ENCODE measurements at regions not wholly inside any gene's neighbourhood (a gene's known extent, or its start where the extent isn't known, plus 50 kb on each side); places are given as distances from the start of the nearest gene placed in this dataset.

DNA sequence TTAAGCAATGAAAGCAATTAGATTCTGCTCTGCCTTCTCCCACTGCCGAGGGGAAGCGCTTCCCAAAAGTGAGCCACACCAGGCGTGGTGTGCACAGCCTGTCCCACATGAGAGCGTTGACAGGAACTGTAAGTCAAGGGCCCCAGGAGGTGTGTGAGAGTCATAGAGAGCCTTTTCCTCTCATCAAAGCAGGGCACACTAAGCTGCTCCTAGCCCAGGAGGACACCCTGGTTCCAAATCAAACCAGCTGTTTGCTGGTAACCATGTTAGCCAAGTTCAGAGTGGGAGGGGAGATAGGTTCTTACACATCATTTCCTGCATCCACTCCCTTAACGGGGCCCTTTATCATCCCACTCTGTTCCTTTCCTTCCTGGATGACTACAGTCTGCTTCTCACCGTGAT lies 98.3 kb downstream of the SPTSSA start:
- TF ChIP-seq EZH2 (IDR thresholded peaks at IDR 0.05), result no peak
- TF ChIP-seq, protein P1, sequence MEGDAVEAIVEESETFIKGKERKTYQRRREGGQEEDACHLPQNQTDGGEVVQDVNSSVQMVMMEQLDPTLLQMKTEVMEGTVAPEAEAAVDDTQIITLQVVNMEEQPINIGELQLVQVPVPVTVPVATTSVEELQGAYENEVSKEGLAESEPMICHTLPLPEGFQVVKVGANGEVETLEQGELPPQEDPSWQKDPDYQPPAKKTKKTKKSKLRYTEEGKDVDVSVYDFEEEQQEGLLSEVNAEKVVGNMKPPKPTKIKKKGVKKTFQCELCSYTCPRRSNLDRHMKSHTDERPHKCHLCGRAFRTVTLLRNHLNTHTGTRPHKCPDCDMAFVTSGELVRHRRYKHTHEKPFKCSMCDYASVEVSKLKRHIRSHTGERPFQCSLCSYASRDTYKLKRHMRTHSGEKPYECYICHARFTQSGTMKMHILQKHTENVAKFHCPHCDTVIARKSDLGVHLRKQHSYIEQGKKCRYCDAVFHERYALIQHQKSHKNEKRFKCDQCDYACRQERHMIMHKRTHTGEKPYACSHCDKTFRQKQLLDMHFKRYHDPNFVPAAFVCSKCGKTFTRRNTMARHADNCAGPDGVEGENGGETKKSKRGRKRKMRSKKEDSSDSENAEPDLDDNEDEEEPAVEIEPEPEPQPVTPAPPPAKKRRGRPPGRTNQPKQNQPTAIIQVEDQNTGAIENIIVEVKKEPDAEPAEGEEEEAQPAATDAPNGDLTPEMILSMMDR (IDR thresholded peaks at IDR 0.05 in 2 of 3, conservative IDR thresholded peaks at IDR 0.05 in 1 of 3; ENCODE audit: borderline replicate concordance in 1 of 3, insufficient read depth in 1 of 3, low read depth in 2 of 3, low read length in 2 of 3), result no peak

Measured in HCT116 (cell line).